Parathyroid adenoma (tissue), 2 donors: ENCODE measurements at regions not wholly inside any gene's neighbourhood (a gene's known extent, or its start where the extent isn't known, plus 50 kb on each side); places are given as distances from the start of the nearest gene placed in this dataset.

Source experiments
- H2AFZ ChIP-seq: fragments of 300-600 bp; sonication (generic); one replicate; pipeline ENCODE4 v1.7.0; 2017; ENCODE audit warnings: antibody characterized with exemption, mild to moderate bottlenecking
- H3K27ac ChIP-seq: fragments of 300-600 bp; sonication (generic); one replicate; pipeline ENCODE4 v1.7.0; 2017
- H3K27me3 ChIP-seq: fragments of 300-600 bp; sonication (generic); one replicate; pipeline ENCODE4 v1.7.0; 2017; ENCODE audit warnings: low read length; ENCODE audit not compliant: control insufficient read depth, insufficient read depth
- H3K36me3 ChIP-seq: fragments of 300-600 bp; sonication (generic); one replicate; pipeline ENCODE4 v1.7.0; 2017; ENCODE audit warnings: low read length; ENCODE audit not compliant: control insufficient read depth, insufficient read depth
- H3K4me1 ChIP-seq: fragments of 300-600 bp; sonication (generic); one replicate; pipeline ENCODE4 v1.7.0; 2017; ENCODE audit warnings: control low read depth
- H3K4me2 ChIP-seq: fragments of 300-600 bp; sonication (generic); one replicate; pipeline ENCODE4 v1.7.0; 2017; ENCODE audit warnings: low read length
- H3K4me3 ChIP-seq: fragments of 300-600 bp; sonication (generic); one replicate; pipeline ENCODE4 v1.7.0; 2017; ENCODE audit warnings: low read depth, low read length
- H3K79me2 ChIP-seq: fragments of 300-600 bp; sonication (generic); one replicate; pipeline ENCODE4 v1.7.0; 2017; ENCODE audit warnings: control low read depth
- H3K9ac ChIP-seq: fragments of 300-600 bp; sonication (generic); one replicate; pipeline ENCODE4 v1.7.0; 2017; ENCODE audit warnings: mild to moderate bottlenecking
- H3K9me3 ChIP-seq: fragments of 300-600 bp; sonication (generic); one replicate; pipeline ENCODE4 v1.7.0; 2017; ENCODE audit warnings: low read length; ENCODE audit not compliant: control insufficient read depth
- TF ChIP-seq, protein P1 (sequence below): fragments of 300-600 bp; sonication (generic); IDR thresholded peaks from one replicate; pipeline ENCODE4 v1.7.0; 2017; ENCODE audit warnings: antibody characterized with exemption, mild to moderate bottlenecking
- donor health status: primary hyperparathyroidism.

GRCh38 chr10:8304861-8305260 lies 250.4 kb downstream of the GATA3 start:
- Histone ChIP-seq H3K9ac (no peak overlapping the region), H3K36me3 (no peaks in the 10 kb centered on the region), H3K4me2 (no peak overlapping the region), H3K9me3 (no peaks in the 10 kb centered on the region), H3K27ac (no peak overlapping the region), H3K79me2 (no peaks in the 10 kb centered on the region), H2AFZ (no peak overlapping the region), H3K4me3 (no peak overlapping the region), H3K4me1 (no peaks in the 10 kb centered on the region), H3K27me3 (no peaks in the 10 kb centered on the region)
- TF ChIP-seq, protein P1, sequence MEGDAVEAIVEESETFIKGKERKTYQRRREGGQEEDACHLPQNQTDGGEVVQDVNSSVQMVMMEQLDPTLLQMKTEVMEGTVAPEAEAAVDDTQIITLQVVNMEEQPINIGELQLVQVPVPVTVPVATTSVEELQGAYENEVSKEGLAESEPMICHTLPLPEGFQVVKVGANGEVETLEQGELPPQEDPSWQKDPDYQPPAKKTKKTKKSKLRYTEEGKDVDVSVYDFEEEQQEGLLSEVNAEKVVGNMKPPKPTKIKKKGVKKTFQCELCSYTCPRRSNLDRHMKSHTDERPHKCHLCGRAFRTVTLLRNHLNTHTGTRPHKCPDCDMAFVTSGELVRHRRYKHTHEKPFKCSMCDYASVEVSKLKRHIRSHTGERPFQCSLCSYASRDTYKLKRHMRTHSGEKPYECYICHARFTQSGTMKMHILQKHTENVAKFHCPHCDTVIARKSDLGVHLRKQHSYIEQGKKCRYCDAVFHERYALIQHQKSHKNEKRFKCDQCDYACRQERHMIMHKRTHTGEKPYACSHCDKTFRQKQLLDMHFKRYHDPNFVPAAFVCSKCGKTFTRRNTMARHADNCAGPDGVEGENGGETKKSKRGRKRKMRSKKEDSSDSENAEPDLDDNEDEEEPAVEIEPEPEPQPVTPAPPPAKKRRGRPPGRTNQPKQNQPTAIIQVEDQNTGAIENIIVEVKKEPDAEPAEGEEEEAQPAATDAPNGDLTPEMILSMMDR, result no peak

DNA sequence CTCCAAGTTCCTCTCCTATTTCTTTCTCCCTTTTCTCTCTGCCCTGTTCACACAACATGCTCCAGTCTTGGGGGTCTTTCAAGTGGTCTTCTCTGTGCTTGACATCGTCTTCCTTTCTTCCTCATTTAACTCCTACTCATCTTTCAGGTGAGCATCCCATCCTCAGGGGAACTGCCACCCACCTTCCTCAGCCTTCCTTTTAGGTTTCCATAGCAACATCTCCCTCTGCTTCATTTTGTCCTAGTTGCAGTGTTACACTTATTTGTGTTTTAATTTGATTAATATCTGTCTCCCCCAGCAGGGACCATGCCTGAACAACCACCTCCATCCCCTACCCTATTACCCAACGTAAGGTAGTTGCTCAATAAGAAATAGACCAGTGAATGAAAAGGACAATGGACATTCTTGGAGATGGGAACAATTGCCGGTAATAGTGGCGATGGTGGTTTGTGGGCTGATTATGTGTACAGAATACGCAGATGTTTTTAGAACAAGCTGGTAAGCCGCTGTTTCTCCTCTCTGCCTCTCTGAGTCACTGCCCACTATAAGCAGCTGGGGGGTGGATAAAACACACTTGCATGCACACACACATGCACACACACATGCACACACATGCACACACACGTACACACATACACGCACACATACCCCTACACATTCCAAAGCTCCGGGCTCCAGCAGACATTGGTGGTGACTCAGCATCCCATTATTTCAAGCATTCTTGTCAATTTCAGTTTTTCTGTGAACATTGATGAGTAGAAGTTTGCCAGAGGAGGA lies 251.6 kb downstream of the GATA3 start:
- Histone ChIP-seq H3K4me3 (no peak overlapping the region), H3K9me3 (no peaks in the 10 kb centered on the region), H3K27me3 (no peaks in the 10 kb centered on the region), H3K27ac (no peak overlapping the region), H3K4me2 (no peak overlapping the region), H3K4me1 (no peaks in the 10 kb centered on the region), H2AFZ (no peak overlapping the region), H3K9ac (no peak overlapping the region), H3K79me2 (no peaks in the 10 kb centered on the region), H3K36me3 (no peaks in the 10 kb centered on the region)
- TF ChIP-seq, protein P1, result no peak

DNA sequence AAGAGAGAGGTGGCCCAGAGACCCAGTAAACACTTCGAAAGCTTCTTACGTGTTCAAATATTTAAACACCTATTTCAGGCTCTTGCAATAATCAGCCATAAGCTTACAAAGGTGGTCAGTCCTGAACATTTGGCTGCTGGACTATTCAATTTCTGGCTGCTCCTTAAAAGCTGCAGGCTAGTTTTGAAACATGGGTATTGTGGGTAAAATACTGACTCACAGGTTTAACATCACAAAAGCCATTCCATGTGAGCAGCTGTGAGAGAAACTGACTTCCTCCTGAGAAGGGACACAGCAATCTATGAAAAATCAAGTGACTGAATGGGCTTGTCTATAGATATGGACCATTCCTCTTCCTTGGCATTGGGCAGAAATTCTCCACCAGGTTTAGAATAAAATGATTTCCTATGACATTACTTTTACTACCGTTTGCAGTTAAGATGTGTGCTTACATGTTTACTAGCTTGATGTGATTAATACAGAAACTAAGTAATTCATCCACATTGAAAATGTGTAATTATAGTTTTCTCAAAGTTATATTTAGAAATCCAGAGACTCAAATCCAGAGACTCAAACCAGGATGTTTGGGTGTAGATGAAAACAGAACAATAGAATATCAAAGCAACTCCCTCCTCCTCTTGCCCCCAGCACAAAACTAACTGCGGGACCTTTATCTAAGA lies 252.3 kb downstream of the GATA3 start:
- H3K9me3 ChIP-seq, result no peaks in the 10 kb centered on the region
- TF ChIP-seq, protein P1, result no peak
- H3K9ac ChIP-seq, result no peak overlapping the region
- no peaks in the 10 kb centered on the region for H3K79me2 ChIP-seq
- no peak overlapping the region for H3K4me3 ChIP-seq
- no peak overlapping the region for H3K27ac ChIP-seq
- H3K36me3 ChIP-seq, result no peaks in the 10 kb centered on the region
- no peak overlapping the region for H3K4me2 ChIP-seq
- H2AFZ ChIP-seq, result no peak overlapping the region
- no peaks in the 10 kb centered on the region for H3K27me3 ChIP-seq
- H3K4me1 ChIP-seq, result no peaks in the 10 kb centered on the region

DNA sequence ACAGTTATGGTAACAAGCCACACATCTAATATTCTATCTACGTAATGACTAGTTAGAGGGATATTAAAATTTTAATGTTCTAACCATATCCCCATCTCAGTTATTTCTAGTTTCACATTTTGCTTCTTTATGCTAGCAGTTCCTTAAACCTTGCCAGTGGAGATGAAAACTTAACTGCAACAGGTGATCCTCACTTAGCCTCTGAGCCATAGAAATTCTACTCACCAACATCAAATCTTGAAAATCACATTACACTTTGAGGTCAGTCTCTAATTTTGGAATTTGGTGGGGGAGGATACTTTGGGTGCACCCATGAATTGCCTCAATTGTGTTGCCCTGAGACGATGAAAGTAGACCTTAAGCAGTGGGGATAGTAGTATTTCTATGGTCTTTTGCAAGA lies 256.4 kb downstream of the GATA3 start:
- Histone ChIP-seq H3K4me1 (no peaks in the 10 kb centered on the region), H3K4me3 (no peak overlapping the region), H3K79me2 (no peaks in the 10 kb centered on the region), H2AFZ (no peak overlapping the region), H3K27ac (no peak overlapping the region), H3K4me2 (no peak overlapping the region), H3K36me3 (no peaks in the 10 kb centered on the region), H3K9ac (no peak overlapping the region), H3K9me3 (no peaks in the 10 kb centered on the region), H3K27me3 (no peaks in the 10 kb centered on the region)
- TF ChIP-seq, protein P1, result no peak
